ENCODE measurements at regions not wholly inside any gene's neighbourhood (a gene's known extent, or its start where the extent isn't known, plus 50 kb on each side); places are given as distances from the start of the nearest gene placed in this dataset.
"Not testable (repeated sequence)": the region's sequence is repeated elsewhere in the genome, so short reads cannot be mapped to it uniquely, and the experiment has no call there.

DNA sequence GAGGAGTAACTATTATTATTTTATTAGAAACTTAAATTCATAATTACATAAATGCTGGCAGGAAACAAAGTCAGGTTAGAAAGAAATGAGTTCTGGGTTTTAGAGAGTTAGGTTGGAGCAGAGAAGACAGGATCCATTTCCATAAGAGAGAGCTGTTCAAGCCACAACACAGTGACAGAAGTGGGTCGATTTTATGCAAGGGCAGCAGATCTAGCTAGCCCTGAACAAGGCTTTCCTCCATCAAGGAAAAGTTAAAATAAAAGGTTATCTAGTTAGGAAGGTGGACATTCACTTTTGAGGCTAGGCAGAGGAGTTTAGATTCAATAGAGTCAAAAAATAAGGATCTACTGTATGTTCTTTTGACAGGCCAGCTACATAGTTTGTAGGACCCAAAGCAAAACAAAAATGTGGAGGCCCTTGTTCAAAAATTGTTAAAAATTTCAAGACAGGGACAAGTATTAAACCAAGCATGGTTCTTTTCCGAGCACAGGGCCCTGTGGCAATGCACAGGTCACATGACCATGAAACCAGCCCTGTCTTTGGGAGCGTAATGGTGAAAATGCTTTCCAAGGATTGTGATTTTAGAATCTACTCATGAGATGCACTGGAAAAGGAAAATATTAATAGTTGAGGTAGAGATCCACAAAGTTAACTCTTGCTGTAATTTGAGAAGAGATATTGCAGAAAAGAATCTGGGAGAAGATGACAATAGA lies 91.2 kb upstream of the CREB1 start:
- TF ChIP-seq, protein P1, sequence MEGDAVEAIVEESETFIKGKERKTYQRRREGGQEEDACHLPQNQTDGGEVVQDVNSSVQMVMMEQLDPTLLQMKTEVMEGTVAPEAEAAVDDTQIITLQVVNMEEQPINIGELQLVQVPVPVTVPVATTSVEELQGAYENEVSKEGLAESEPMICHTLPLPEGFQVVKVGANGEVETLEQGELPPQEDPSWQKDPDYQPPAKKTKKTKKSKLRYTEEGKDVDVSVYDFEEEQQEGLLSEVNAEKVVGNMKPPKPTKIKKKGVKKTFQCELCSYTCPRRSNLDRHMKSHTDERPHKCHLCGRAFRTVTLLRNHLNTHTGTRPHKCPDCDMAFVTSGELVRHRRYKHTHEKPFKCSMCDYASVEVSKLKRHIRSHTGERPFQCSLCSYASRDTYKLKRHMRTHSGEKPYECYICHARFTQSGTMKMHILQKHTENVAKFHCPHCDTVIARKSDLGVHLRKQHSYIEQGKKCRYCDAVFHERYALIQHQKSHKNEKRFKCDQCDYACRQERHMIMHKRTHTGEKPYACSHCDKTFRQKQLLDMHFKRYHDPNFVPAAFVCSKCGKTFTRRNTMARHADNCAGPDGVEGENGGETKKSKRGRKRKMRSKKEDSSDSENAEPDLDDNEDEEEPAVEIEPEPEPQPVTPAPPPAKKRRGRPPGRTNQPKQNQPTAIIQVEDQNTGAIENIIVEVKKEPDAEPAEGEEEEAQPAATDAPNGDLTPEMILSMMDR (IDR thresholded peaks at IDR 0.05; ENCODE audit: low read length, missing control alignments): no peak
- no peak for DNase-seq (ENCODE audit: low read depth)
- H3K4me3 ChIP-seq (replicated peaks; ENCODE audit: low read depth, low read length): no peak overlapping the region

DNA sequence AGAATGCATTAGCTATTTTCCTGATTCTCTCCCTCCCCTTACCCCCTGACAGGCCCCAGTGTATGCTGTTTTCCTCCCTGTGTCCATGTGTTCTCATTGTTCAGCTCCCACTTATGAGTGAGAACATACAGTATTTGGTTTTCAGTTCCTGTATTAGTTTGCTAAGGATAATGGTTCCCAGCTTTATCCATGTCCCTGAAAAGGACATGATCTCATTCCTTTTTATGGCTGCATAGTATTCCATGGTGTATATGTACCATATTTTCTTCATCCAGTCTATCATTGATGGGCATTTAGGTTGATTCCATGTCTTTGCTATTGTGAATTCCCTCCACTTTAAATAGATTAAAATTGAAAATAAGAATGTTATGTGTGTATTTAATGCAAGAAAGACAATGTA lies 89.9 kb upstream of the CREB1 start:
- not testable (repeated sequence) for H3K4me3 ChIP-seq (replicated peaks; ENCODE audit: low read depth, low read length); DNase-seq (ENCODE audit: low read depth)

DNA sequence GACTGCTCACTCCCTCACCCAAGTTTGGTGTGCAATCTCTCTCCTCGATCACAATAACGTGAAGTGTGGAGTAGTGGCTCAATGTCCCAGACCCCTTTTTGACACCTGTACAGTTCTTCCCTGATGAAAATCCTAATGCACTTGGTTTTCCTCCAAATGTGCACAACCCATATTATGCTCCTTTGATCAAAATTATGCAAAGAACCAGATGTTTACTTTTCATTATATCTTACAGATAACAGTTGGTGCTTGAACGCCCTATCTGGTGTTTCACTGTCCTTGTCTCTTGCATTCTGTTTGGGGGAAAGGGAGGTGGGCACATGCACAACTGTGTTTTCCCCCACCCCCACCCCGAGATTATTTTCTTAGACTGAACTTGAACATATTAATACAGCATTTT lies 85.0 kb upstream of the CREB1 start:
- TF ChIP-seq, protein P1 (IDR thresholded peaks at IDR 0.05; ENCODE audit: low read length, missing control alignments): no peak
- H3K4me3 ChIP-seq (replicated peaks; ENCODE audit: low read depth, low read length): no peak overlapping the region
- DNase-seq (ENCODE audit: low read depth): no peak

DNA sequence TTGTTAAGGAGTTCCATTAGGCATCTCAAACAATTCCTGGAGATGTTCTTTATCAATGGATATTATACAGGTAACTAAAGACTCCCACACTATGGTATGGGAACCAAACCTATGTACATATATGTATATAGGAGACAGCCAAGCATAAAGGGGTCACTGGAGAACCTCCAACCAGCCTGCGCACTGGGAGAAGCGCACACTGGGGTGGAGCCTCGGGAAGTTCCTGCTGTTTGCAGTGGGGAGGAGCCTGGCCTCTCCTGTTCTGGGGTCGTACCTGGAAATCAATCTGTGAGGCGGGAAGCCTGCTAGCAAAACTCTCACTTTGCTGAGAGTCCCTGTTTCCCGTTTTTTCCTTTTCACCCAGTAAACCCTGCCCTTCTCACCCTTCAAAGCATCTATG lies 83.1 kb upstream of the CREB1 start:
- H3K4me3 ChIP-seq (replicated peaks; ENCODE audit: low read depth, low read length): no peak overlapping the region
- TF ChIP-seq, protein P1 (IDR thresholded peaks at IDR 0.05; ENCODE audit: low read length, missing control alignments): no peak
- no peak for DNase-seq (ENCODE audit: low read depth)

DNA sequence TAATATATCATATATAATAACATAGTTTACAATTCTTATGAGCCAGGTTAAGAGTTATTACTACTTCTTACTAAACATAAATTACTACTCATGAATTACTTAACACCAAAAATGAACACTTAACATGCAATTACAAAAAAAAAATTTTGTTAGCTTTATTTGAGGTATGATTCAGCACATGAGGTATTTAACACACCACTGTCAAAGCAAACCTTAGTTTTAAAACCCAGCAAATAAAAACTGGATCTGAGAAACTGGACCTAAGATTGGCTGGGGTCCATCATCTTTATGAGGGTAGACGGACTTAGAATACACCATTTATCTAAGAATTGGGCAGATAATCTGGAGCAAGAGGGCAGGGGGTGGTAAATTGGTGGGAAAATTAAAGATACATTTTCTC lies 81.8 kb upstream of the CREB1 start:
- DNase-seq (ENCODE audit: low read depth): no peak
- TF ChIP-seq, protein P1 (IDR thresholded peaks at IDR 0.05; ENCODE audit: low read length, missing control alignments): no peak
- no peak overlapping the region for H3K4me3 ChIP-seq (replicated peaks; ENCODE audit: low read depth, low read length)

DNA sequence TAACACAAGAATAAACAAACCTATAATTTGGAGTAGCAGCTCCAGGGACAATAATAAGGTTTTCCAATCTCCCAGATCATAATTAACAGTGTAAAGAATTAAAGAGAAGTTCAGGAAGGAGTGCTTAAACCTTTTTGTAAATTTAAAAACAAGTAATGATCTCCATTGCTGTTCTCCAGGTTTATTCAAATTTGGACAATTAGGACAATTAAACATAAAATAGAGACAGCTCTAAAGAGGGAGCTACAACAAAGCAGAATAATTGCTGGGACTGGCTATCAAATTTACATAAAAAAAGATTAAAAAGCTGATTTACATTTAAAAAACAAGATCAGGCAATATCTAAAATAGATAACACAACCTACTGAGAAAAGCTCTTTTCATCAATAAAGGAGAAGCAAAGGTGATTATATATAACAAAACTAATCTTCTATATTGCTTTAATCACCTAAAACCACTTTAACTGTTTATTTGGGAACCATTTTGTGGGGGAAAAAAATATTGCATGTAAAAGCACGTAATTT lies 80.1 kb upstream of the CREB1 start:
- TF ChIP-seq, protein P1 (IDR thresholded peaks at IDR 0.05; ENCODE audit: low read length, missing control alignments): no peak
- H3K4me3 ChIP-seq (replicated peaks; ENCODE audit: low read depth, low read length): no peak overlapping the region
- no peak for DNase-seq (ENCODE audit: low read depth)

DNA sequence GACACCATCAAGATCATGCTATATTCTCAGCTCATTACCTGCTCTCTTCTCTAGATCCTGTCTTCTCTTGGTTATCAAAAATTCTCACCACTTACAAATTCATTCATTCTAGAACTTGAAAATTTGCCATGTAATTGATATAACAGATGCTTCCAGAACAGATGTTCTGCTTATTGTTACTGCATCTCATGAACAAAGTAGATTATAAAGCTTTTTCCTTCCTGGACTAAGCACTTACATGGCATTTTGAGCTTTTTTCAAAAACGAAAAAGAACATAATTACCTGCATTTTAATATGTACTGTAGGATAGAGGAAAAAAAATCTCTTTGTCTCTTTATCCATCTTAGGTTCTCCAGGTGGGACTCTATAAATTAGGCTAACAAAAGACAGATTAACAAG lies 79.6 kb upstream of the CREB1 start:
- no peak overlapping the region for H3K4me3 ChIP-seq (replicated peaks; ENCODE audit: low read depth, low read length)
- no peak for DNase-seq (ENCODE audit: low read depth)
- TF ChIP-seq, protein P1 (IDR thresholded peaks at IDR 0.05; ENCODE audit: low read length, missing control alignments): no peak
